HG03064 (cell line): ENCODE measurements at regions not wholly inside any gene's neighbourhood (a gene's known extent, or its start where the extent isn't known, plus 50 kb on each side); places are given as distances from the start of the nearest gene placed in this dataset.
"Not testable (repeated sequence)": the region's sequence is repeated elsewhere in the genome, so short reads cannot be mapped to it uniquely, and the experiment has no call there.

Experiments used
- ATAC-seq: cut with Tn5 transposase; IDR thresholded peaks from one replicate; pipeline ENCODE4 v1.9.1; 2021; ENCODE audit warnings: low read depth; ENCODE audit not compliant: unreplicated experiment

DNA sequence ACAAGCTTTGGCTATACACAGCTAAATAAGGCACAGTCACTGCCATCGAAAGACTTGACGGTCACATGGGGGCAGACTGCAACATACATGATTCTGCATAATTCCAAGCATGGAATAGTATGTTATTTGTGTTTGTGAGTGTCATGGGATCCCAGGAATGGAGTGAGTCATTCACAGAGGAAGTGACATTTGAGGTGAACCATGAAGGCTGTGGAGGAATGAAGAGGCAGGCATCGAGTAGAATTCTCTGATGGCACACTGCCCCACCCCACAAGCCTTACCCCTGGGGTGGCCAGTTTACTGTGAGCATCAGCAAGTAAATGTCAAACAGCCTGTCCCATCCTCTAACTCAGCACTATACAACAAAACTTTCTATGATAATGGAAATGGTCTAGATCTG, 619.7 kb downstream of the MID1IP1 start:
- no peak for ATAC-seq

DNA sequence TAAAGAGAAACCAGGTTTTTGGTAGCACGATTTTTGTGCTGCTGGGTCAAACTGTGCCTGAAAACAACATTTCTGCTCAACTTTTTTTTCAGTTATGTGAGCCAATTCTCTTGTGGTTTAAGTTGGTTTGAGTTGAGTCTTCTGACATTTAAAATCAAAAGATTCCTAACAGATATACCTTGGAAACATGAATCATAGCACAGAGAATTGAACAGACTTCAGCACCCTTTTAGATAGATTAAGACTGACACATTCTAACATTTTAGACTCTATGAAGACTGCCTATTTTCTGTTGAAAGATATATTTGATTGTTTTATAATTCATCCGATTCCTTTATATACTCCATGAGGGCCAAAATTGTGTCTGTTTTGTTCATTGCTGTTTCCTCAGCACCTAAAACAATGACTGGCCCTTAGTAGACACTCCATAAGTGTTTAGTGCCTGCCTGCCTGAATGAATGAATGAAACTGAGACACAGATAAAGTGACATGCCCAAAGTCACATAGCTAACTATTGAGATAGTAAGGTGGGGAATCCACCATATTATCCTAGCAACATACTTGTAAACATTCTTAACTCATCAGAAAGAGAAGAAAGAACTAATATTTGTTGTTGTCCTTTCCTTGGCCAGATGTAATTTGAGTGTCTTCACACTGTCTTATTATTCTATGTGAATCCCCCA, 624.0 kb downstream of the MID1IP1 start:
- ATAC-seq, result no peak

DNA sequence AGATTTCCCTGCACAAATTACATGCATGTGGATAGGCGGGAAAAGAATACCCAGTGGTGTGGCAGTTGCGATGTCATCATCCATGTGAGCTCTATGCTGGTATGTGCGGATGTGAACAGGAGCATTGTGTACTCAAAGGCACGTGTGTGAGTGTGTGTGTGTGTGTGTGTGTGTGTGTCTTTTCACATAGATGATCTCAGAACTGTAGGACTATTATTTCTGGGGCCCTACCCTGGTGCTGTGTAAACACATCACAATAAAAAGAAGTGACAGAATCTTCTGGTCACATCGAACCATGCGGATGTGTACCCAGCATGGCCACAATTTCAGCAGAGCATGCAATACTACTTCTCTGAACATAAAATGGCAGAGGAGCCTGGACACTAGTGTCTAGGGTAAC, 624.8 kb downstream of the MID1IP1 start:
- no peak for ATAC-seq

DNA sequence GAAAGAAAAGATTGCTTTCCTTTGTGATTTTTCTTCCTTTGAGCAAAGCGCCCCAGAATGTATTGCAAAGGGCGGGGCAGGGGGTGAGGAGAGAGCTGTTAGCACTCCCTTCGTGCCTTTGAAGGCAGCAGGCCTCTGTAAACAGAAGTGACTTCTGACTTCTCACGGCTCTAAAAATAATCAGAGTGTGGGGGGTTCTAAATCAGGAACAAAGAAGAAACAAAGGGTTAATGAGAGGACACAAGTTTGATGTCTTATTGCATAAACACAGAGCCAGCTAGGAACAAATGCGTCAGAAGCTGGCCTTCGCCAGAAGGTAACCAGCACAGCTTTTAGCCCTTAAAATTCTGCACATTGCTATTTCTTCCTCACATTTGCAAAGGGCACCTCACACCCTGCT, 626.2 kb downstream of the MID1IP1 start:
- ATAC-seq, result no peak

DNA sequence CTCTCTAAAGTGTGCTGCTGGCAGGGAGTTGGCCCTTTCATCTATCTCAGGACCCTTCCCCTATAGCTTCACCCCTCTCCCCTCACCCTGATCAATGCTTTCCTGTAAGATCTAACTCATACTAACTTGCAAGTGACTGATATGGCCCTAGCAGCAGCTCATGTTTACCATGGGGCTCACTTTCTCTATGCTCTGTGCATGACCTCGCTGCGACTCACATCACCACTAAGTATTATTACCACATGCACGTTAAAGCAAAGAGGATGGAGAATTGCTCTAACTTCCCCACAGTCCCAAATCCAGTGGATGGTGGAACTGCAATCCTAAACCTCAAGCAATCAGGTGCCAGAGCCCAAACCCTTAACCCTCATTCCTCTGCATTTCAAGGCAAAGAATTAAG, 626.6 kb downstream of the MID1IP1 start:
- ATAC-seq, result no peak

DNA sequence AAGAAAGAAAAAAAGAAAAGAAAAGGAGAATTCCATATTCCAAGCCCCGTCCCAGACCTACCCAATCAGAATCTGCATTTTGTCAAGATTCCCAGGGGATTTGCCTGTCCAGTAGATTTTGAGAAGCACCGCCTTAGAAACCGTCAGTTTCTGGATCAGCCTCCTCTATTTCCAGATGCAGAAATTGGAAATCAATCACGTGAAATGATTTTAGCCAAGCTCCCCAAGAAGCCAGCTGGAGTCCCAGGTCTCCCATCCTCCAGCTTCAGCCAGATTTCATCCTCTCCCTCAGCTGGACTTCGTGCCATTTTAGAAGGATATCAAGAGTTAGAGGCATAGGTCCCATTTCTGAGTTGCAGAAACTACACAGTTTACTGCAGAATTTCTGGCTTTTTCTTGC, 629.3 kb downstream of the MID1IP1 start:
- no peak for ATAC-seq

DNA sequence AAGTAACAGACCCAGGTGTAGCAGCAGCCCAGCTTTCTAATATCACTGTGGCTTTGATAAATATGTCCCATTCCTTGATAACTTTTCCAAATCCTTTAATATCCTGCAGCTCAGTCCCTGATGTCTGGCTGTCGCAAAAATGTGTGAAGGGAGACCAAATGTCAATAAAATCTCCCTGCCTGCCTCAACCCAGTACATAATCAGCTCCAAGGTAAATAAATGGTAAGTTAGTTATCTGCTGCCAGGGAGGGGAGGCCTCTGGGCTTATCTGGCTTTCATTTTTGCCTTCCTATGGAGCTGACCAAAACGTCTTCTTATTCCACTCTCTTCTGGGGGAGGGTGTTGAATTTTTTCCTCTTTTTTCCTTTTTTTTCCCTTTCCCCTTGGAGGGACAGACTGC, 630.6 kb downstream of the MID1IP1 start:
- no peak for ATAC-seq

DNA sequence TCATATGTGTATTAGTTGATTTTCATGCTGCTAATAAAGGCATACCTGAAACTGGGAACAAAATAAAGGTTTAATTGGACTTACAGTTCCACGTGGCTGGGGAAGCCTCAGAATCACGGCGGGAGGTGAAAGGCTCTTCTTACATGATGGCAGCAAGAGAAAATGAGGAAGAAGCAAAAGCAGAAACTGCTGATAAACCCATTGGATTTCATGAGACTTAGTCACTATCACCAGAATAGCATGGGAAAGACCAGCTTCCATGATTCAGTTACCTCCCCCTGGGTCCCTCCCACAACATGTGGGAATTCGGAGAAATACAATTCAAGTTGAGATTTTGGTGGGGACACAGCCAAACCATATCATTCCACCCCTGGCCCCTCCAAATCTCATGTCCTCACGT, 633.4 kb downstream of the MID1IP1 start:
- not testable (repeated sequence) for ATAC-seq

DNA sequence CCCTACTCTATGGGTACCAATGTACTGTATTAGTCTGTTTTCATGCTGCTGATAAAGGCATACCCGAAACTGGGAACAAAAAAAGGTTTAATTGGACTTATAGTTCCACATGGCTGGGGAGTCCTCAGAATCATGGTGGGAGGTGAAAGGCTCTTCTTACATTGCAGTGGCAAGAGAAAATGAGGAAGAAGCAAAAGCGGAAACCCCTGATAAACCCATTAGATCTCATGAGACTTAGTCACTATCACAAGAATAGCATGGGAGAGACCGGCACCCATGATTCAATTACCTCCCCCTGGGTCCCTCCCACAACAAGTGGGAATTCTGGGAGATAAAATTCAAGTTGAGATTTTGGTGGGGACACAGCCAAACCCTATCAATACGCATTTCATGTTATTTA, 635.3 kb downstream of the MID1IP1 start:
- not testable (repeated sequence) for ATAC-seq

DNA sequence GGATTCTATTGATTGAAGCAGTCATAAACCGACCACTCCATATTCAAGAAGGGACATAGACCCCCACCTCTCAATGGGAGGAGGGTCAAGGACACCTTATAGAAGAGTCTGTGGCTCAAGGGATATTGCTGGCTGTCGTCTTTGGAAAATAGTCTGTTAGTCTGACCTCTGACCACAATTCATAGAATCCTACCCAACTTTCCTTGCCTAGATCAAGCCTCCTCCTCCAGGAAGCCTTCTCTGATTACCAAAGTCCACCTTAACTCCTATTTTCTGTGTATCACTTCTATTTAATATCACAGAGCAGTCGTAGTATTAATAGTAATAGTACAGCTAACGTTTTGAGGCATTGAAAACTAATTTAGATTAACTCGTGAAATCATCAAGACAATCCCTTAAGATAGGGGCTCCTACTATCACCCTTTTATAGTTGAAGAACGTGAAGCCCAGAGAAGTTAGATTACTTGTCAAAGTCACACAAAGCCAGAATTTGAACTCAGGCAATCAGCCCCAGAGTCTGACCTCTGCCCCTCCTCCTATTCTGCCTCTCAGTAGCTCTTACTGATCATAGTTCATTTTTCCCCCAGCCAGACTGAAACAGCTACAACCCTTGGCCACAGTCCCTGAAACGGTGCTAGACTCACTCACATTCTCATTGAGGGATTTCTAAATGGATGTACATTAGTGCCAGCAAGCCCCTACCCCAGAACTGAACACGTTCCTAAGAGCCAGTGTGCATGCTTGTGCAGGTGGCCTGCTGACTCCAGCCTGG, 636.6 kb downstream of the MID1IP1 start:
- ATAC-seq, result no peak

DNA sequence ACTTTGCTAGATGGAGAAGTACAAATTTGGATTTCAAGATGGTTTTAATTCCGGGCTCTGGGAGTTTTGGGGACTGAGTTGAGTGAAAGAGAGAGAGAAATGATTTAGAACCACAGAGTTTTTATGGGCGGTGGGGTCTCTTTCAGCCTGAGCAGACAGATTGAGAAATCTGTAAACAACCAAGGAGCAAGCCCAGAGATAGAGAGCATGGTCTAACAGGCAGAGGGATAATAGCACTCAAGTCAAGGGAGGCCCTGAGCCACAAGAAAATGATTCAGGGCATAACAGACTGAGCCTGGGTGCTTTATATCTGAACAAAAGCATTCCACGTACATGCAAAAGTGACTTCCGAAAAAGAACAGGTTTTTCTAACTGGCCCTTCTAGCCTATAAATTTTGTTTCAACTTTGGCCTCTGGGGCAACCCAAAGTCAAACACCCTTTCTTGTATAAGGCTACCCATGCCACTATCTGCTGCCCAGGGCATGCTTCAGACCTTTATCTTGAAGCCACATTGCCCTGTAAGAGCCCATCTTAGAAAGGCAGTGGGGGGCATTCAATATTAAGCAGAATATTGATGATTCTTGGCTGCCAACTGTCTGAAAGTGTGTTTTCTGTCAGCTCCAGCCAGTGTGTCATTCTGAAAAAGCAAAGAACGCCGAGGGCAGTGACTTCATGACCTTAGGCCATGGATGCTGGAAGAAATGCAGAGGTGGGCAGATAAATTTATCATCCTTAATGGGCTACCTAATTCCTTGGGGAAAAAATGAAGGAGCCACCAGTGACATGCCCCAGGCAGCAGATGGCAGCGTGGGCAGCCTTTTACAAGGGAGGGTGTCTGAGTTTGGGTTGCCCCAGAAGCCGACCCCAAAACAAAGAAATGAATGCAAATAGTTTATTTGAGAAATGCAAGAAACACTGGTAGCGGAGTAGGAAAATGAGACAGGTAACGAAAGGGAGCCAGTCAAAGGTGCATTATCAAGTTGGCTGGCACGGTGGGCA, 637.6 kb downstream of the MID1IP1 start:
- no peak for ATAC-seq

DNA sequence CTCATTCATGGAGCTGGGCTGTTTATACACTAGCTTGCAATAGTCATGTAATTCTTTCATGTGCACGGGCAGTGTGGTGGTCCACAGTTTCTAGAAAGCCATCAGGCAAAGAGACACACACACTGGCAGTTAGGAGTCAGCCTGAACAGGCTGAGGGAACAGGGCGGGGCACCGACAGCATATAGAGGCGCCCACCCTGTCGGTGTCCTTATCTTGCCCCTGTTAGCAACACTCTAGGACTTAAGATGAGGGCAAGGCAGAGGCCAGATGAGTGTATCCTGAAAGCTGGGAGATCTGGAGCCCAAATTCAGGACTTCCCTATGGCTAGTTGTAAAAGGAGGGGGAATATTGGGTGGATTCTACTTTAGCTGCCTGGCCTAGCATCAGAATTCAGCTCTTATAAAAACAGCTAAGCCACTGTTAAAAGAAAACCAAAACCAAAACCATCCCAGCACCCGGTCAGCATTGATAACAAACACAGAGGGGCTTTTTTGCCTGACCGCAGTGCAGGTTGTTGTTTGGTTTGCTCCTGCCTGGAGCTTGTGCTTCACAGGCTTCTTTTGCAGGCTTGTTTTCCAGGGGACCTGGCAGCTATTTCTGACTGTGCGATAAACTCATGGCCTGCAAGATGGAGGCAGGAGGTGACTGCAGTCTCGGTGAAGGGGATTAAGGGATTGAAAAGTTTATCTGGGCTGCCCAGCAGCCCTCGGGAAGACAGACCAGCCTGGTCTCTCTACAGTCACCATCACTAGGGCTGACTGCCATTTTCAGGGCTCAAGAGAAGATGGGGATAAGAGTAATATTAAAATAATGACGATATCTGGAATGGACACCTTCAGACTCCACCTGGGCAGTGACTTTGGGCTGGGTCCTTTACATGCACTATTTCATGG, 638.9 kb downstream of the MID1IP1 start:
- no peak for ATAC-seq

DNA sequence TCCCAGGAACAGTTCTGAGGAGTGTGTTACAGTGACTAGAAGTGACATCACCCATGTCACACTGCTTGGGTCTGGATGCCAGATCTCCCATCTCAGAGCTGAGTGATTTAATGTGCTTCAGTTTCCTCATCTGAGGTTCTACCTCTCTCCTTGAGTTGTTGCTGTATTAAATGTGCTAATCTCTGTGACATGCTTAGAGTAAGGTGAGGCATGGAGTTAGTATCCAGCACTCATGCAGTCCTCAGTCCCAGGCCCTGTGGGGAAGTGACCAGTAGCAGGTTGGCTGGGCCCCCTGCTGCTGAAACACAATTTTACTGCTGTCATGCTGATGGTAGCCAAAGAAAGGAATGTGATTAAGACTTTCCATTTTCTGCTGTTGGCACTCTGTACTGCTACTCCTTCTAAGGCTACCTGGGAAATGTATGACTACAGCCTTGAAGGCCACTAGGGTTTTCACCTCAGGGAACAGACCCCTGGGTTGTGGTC, 639.6 kb downstream of the MID1IP1 start:
- ATAC-seq, result no peak

DNA sequence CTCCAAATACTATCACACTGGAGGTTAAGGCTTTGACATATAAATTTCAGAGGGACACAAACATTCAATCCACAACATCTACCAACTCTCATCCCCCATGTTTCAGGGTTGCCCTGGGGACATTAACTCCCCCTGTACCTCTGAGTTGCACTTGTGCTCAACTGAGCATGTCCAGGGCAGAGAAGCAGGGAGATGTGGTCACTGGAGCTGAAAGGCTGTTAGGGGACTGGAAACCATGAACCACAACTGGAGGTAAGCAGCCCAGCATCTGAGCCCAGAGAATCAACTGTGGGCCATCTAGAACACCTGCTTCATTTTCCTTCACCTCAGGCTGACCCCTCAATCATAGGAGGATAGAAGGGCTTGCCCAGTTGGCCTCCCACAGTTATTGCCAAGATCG, 641.1 kb downstream of the MID1IP1 start:
- ATAC-seq, result peak; percentile 49

DNA sequence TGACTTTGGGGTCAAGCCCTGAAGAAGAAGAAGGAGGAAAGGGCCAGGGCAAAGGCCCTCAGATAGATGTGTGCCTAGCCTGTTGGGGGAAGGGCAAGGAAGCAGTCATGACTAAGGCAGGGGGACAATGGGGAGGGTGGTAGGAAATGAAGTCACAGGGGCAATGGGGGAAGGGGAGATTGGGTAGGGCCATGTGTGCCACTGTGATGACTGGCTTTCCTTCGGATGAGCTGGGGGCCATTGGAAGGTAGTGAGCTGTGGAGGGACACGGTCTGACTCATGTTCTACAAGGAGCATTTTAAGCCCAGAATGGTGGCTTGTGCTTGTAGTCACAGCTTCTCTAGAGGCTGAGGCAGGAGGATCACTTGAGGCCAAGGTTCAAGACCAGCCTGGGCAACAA, 642.0 kb downstream of the MID1IP1 start:
- no peak for ATAC-seq

DNA sequence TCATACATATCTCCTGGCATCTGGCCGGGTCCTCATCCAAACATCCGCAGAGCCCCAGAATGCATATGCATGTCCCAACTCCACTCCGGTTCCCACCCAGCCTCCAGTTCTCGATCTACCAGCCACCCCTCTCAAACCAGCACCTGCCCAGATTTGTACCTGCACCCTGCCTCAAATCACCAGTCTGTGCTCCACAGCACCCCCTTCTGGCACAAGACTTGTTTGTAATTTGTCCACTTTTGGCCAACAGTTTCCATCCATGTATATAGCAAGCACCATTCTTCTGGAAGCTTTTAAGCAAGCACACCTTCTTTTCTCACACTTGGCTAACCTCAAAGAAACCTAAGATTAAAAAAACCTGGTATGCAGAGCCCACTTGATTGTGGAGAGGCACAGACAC, 644.1 kb downstream of the MID1IP1 start:
- no peak for ATAC-seq

DNA sequence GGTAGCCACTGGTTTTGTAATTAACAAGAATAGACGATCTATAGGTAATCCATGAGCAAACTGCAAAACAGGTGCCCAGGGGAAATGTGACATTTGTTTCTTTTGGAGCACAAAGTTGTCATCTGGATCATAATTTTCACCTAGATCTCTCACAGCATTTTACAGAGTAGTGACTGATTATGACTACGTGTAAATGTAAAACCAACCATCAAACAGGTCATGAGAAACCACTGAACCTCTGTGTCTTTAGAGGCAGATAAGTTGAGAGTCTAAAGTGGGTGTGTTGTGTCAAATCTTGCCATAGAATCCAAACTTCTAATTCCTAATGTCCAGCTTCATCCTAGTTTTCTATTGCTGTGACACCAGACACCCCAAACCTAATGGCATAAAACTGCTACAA, 648.1 kb downstream of the MID1IP1 start:
- no peak for ATAC-seq

DNA sequence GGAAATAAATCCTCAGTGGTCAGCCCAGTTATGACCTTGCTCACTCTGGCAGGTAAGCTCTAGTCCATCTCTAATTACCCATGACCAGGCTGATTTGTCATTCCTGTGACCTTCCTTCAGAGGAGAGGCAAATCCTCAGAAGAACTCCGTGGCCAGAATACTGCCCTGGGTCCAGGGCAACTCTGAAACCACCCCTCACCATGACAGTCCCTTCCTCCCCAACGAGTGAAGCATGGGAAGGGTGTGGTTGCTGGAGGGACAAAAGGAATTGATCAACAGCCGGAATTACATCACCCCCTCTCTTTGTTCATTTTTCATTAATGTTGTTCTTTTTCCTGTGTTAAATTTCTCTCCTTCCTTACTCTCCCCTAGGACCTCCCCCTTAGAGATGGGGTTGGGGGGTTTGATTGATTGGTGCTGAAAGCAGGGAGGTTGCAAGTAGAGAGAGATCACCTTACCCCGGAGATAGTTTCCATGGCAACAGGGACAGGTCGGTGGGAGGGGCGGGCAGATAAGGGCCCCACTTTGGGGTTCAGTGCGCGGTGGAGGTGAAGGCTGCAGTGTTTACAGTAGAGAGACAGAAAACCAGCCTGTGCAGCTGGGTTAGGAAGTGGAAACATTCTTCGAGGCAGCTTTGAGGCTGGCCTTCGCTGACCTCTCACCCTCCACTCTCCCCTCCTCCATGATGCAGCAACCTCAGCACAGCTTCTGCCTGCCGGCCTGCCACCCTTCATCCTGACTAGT, 647.4 kb downstream of the BCOR start:
- no peak for ATAC-seq

DNA sequence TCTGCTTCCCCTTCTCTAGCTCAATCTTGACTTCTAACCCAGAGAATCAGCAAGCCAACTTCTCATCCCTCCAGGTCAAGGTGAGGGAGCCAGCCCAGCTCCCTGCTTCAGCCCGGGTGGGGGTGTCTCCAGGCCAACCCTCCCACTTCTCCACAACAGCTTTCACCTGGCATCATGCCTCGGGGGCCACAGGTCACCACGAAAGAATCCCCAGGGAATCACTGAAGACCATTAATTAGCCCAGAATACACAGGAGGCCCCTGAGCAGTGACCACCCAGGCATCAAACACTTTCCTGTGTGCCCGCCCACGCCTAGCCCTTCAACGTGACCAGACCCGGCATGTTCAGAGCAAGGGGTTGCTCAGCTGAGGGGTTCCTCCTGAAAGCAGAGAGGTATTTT, 646.7 kb downstream of the BCOR start:
- ATAC-seq, result no peak
